SU-DHL-6 (cell line): ENCODE measurements at regions not wholly inside any gene's neighbourhood (a gene's known extent, or its start where the extent isn't known, plus 50 kb on each side); places are given as distances from the start of the nearest gene placed in this dataset.

Experiments used
- H2AFZ ChIP-seq: fragments of 200-600 bp; sonication (generic); 2 replicates; pipeline ENCODE4 v1.6.1; 2014; ENCODE audit warnings: low read depth, mild to moderate bottlenecking, moderate library complexity, mixed read lengths, antibody characterized with exemption, low read length; ENCODE audit not compliant: severe bottlenecking
- H3F3A ChIP-seq: fragments of 200-600 bp; shearing (Covaris generic); 2 replicates; pipeline ENCODE4 v1.6.0; 2016; ENCODE audit warnings: antibody characterized with exemption, mild to moderate bottlenecking; ENCODE audit not compliant: insufficient read depth
- H3K27ac ChIP-seq: fragments of 200-600 bp; sonication (generic); 2 replicates; pipeline ENCODE4 v1.5.1; 2016; ENCODE audit warnings: low read depth, mild to moderate bottlenecking, low read length, moderate library complexity, mixed read lengths
- H3K27me3 ChIP-seq: fragments of 200-600 bp; sonication (generic), shearing (Covaris generic); 2 replicates; pipeline ENCODE4 v1.6.0; 2014; ENCODE audit warnings: mild to moderate bottlenecking, low read length
- H3K36me3 ChIP-seq: fragments of 200-600 bp; sonication (generic); 2 replicates; pipeline ENCODE4 v1.6.1; 2014; ENCODE audit warnings: mild to moderate bottlenecking, low read length, mixed read lengths
- H3K4me2 ChIP-seq: fragments of 300-600, 200-600 bp; shearing (Covaris generic), sonication (generic); 2 replicates; pipeline ENCODE4 v1.6.0; 2014; ENCODE audit warnings: low read length, low read depth, mild to moderate bottlenecking; ENCODE audit not compliant: poor library complexity, severe bottlenecking
- H3K4me3 ChIP-seq: fragments of 200-600 bp; sonication (generic); 2 replicates; pipeline ENCODE4 v1.5.1; 2014; ENCODE audit warnings: antibody characterized with exemption, low read length, mild to moderate bottlenecking, mixed read lengths; ENCODE audit not compliant: insufficient read depth, poor library complexity, severe bottlenecking
- H3K79me2 ChIP-seq: fragments of 200-600 bp; sonication (generic); 2 replicates; pipeline ENCODE4 v1.6.1; 2014; ENCODE audit warnings: mild to moderate bottlenecking, low read length, moderate library complexity; ENCODE audit not compliant: insufficient read depth
- H3K9ac ChIP-seq: fragments of 200-600 bp; sonication (generic); 2 replicates; pipeline ENCODE4 v1.7.0; 2014; ENCODE audit warnings: mild to moderate bottlenecking, low read length
- H3K9me2 ChIP-seq: fragments of 200-600 bp; sonication (generic); replicated peaks from 2 replicates; pipeline ENCODE4 v1.6.1; 2014; ENCODE audit warnings: low read length; ENCODE audit not compliant: insufficient read depth
- H3K9me3 ChIP-seq: fragments of 200-600 bp; sonication (generic); 2 replicates; pipeline ENCODE4 v1.6.1; 2014; ENCODE audit warnings: low read length, mixed read lengths; ENCODE audit not compliant: insufficient read depth
- H4K20me1 ChIP-seq: fragments of 200-600 bp; sonication (generic); 2 replicates; pipeline ENCODE4 v1.6.1; 2014; ENCODE audit warnings: low read depth, mild to moderate bottlenecking, antibody characterized with exemption, low read length, moderate library complexity, mixed read lengths
- EZH2phosphoT487 ChIP-seq: fragments of 200-600 bp; sonication (generic), shearing (Covaris generic); conservative IDR thresholded peaks from 2 replicates; pipeline ENCODE4 v1.6.1; 2018; ENCODE audit warnings: mild to moderate bottlenecking, antibody characterized with exemption, low read length, moderate library complexity, mixed read lengths
- TF ChIP-seq, protein P1 (sequence below): fragments of 200-600 bp; sonication (generic); IDR thresholded peaks from one replicate; pipeline ENCODE4 v1.5.1; 2017; ENCODE audit warnings: antibody characterized with exemption, mild to moderate bottlenecking, low read length, moderate library complexity; ENCODE audit not compliant: insufficient read depth, poor library complexity, severe bottlenecking

DNA sequence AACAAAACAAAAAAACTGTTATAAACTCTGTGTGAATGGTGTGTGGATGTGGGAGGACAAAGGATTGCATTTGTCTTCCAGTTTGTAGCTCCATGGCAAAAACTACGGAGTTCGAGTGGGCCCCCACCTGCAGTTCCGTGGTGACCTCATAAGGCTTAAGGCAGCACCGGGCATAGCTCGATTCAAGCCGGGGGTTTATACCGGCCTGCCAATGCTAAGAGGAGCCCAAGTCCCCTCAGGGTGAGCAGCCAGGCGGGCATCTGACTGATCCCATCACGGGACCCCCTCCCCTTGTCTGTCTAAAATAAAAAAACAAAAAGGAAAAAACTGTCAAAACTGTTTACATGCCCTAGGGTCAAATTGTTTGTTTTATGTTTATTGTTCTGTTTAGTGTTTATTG, 463.2 kb upstream of the HTR1E start:
- TF ChIP-seq, protein P1, sequence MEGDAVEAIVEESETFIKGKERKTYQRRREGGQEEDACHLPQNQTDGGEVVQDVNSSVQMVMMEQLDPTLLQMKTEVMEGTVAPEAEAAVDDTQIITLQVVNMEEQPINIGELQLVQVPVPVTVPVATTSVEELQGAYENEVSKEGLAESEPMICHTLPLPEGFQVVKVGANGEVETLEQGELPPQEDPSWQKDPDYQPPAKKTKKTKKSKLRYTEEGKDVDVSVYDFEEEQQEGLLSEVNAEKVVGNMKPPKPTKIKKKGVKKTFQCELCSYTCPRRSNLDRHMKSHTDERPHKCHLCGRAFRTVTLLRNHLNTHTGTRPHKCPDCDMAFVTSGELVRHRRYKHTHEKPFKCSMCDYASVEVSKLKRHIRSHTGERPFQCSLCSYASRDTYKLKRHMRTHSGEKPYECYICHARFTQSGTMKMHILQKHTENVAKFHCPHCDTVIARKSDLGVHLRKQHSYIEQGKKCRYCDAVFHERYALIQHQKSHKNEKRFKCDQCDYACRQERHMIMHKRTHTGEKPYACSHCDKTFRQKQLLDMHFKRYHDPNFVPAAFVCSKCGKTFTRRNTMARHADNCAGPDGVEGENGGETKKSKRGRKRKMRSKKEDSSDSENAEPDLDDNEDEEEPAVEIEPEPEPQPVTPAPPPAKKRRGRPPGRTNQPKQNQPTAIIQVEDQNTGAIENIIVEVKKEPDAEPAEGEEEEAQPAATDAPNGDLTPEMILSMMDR = no peak
- no peak for TF ChIP-seq EZH2phosphoT487
- Histone ChIP-seq H3K27ac (no peak overlapping the region), H3K36me3 (no peaks in the 10 kb centered on the region), H3F3A (no peaks in the 10 kb centered on the region), H3K9ac (no peak overlapping the region), H3K4me2 (no peak overlapping the region), H3K27me3 (no peaks in the 10 kb centered on the region), H3K79me2 (no peaks in the 10 kb centered on the region), H3K9me3 (no peaks in the 10 kb centered on the region), H2AFZ (no peak overlapping the region), H3K9me2 (no peaks in the 10 kb centered on the region), H3K4me3 (no peak overlapping the region), H4K20me1 (no peaks in the 10 kb centered on the region)

DNA sequence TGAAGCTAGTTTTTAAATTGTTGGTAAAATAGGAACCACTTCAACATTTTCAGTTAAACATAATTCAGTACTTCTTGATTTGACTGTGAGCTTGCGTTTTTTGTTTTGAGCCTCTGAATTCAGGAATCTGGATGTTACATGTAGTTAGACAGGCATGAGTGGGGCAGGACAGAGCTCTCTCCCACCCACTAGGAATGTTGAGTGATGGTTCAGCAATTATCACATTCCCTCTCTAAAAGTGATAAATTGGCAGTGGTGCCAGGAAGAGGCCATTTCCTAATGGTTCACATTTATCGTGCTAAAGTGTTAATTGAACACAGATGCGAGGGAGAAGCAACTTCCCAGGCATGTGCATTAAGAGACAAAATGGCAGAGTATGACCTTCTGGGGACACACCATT, 465.5 kb upstream of the HTR1E start:
- Histone ChIP-seq H3K9ac (no peak overlapping the region), H3K4me3 (no peak overlapping the region), H3K36me3 (no peaks in the 10 kb centered on the region), H3F3A (no peaks in the 10 kb centered on the region), H3K9me2 (no peaks in the 10 kb centered on the region), H3K79me2 (no peaks in the 10 kb centered on the region), H2AFZ (no peak overlapping the region), H3K4me2 (no peak overlapping the region), H4K20me1 (no peaks in the 10 kb centered on the region), H3K27me3 (no peaks in the 10 kb centered on the region), H3K9me3 (no peaks in the 10 kb centered on the region), H3K27ac (no peak overlapping the region)
- TF ChIP-seq EZH2phosphoT487 = no peak
- TF ChIP-seq, protein P1 = no peak

DNA sequence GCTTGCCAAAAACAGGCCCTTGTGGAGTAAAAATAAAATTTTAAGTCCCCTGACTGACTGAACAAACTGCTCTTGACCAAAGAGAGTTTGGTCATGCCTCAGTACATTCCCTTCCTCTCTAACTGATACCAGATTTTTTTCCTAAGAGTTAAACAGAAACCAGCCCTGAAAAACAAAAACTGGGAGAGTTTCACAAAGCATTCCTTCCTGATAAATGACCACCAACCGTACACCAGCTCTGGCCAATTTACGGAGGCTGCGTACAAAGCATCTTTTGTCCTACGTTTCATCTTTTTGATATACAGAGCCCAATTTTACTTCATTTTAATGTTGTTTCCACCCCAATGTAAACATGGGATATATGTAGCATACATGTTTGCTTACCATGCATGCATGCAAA, 477.4 kb upstream of the HTR1E start:
- Histone ChIP-seq H2AFZ (no peak overlapping the region), H3K36me3 (no peaks in the 10 kb centered on the region), H3K9me3 (no peaks in the 10 kb centered on the region), H3K9me2 (no peaks in the 10 kb centered on the region), H3K9ac (no peak overlapping the region), H3K27me3 (no peaks in the 10 kb centered on the region), H4K20me1 (no peaks in the 10 kb centered on the region), H3K4me2 (no peak overlapping the region), H3K27ac (no peak overlapping the region), H3F3A (no peaks in the 10 kb centered on the region), H3K79me2 (no peaks in the 10 kb centered on the region), H3K4me3 (no peak overlapping the region)
- TF ChIP-seq, protein P1 = no peak
- no peak for TF ChIP-seq EZH2phosphoT487

DNA sequence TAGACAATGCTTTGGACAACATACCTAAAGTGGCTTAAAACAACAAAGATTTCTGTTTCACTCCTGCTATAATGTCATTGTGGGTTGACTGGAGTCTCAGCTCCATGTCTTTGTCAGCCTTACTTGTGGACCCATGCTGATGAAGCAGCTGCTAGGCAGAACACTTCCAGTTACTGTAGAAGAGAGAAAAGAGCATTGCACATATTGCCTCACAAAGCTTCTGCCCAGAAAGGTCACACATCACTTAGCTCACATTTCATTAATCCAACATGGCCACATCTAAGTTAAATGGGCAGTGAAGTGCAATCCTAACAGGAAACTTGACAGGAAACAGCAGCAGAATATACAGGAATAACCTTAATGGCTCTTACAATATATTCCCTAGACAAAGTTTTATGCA, 480.5 kb upstream of the HTR1E start:
- Histone ChIP-seq H3K4me2 (no peak overlapping the region), H3K79me2 (no peaks in the 10 kb centered on the region), H3K9ac (no peak overlapping the region), H3K9me3 (no peaks in the 10 kb centered on the region), H3F3A (no peaks in the 10 kb centered on the region), H4K20me1 (no peaks in the 10 kb centered on the region), H3K27ac (no peak overlapping the region), H3K27me3 (no peaks in the 10 kb centered on the region), H3K4me3 (no peak overlapping the region), H2AFZ (no peak overlapping the region), H3K9me2 (no peaks in the 10 kb centered on the region), H3K36me3 (no peaks in the 10 kb centered on the region)
- TF ChIP-seq, protein P1 = no peak
- TF ChIP-seq EZH2phosphoT487 = no peak
